GM21529 (cell line): ENCODE measurements at regions not wholly inside any gene's neighbourhood (a gene's known extent, or its start where the extent isn't known, plus 50 kb on each side); places are given as distances from the start of the nearest gene placed in this dataset.
A peak's percentile ranks its signal among the peaks of the same experiment; 100 is the strongest.
"Not testable (repeated sequence)": the region's sequence is repeated elsewhere in the genome, so short reads cannot be mapped to it uniquely, and the experiment has no call there.

Experiments used
- ATAC-seq: cut with Tn5 transposase; IDR thresholded peaks from one replicate; pipeline ENCODE4 v1.9.1; 2021; ENCODE audit not compliant: unreplicated experiment

GRCh38 chr2:126952216-126952615 is 53.5 kb downstream of the TEX51 start:
- ATAC-seq = no peak

- no peak for ATAC-seq
Measured at GRCh38 chr2:126953483-126953882, 54.8 kb downstream of the TEX51 start.

GRCh38 chr2:126954831-126955230 is 56.1 kb downstream of the TEX51 start:
- no peak for ATAC-seq

GRCh38 chr2:126956773-126957172 is 58.1 kb downstream of the TEX51 start:
- not testable (repeated sequence) for ATAC-seq

GRCh38 chr2:126963390-126963789 is 64.7 kb downstream of the TEX51 start:
- no peak for ATAC-seq

- ATAC-seq = no peak
Measured at GRCh38 chr2:126966601-126967000, 67.9 kb downstream of the TEX51 start.

GRCh38 chr2:126970583-126970982 is 71.9 kb downstream of the TEX51 start:
- no peak for ATAC-seq

- ATAC-seq = no peak
Measured at GRCh38 chr2:126971162-126971480, 72.4 kb downstream of the TEX51 start.

GRCh38 chr2:126971481-126972278 is 73.0 kb downstream of the TEX51 start:
- ATAC-seq = peak; percentile 97

- ATAC-seq = no peak
Measured at GRCh38 chr2:126972279-126972626, 73.6 kb downstream of the TEX51 start.

GRCh38 chr2:126973745-126974144 is 75.1 kb downstream of the TEX51 start:
- no peak for ATAC-seq

GRCh38 chr2:126975671-126976655 is 77.3 kb downstream of the TEX51 start:
- no peak for ATAC-seq

- no peak for ATAC-seq
Measured at GRCh38 chr2:126976721-126977328, 78.1 kb downstream of the TEX51 start.

GRCh38 chr2:126978333-126978732 is 79.6 kb downstream of the TEX51 start:
- ATAC-seq = no peak

- no peak for ATAC-seq
Measured at GRCh38 chr2:126979039-126980003, 80.6 kb downstream of the TEX51 start.

- ATAC-seq = no peak
Measured at GRCh38 chr2:126981476-126981875, 82.8 kb downstream of the TEX51 start.

- ATAC-seq = no peak
Measured at GRCh38 chr2:126982935-126983334, 84.2 kb downstream of the TEX51 start.

- no peak for ATAC-seq
Measured at GRCh38 chr2:126986631-126987187, 88.0 kb downstream of the TEX51 start.

GRCh38 chr2:126988482-126988881 is 89.8 kb downstream of the TEX51 start:
- no peak for ATAC-seq

GRCh38 chr2:126989064-126989463 is 90.4 kb downstream of the TEX51 start:
- ATAC-seq = not testable (repeated sequence)
